Heart left ventricle (tissue), 16 donors: ENCODE measurements at regions not wholly inside any gene's neighbourhood (a gene's known extent, or its start where the extent isn't known, plus 50 kb on each side); places are given as distances from the start of the nearest gene placed in this dataset.
A peak's percentile ranks its signal among the peaks of the same experiment; 100 is the strongest.

Source experiments
- ATAC-seq, 4 donors: fragments of 200-7000 bp; cut with Tn5 transposase; one replicate each; pipeline ENCODE4 v1.9.1; 2020 to 2022; ENCODE audit warnings: moderate library complexity in 4 of 4, mild to moderate bottlenecking in 3 of 4, moderate number of reproducible peaks in 1 of 4
- DNase-seq, 5 donors: peaks; one replicate each; pipeline ENCODE4 v3.0.0-alpha.2; 2020
- H3K27ac ChIP-seq, 12 donors: fragments of 200-600 bp; sonication (generic) in 4 of 12; one replicate each; pipeline versions ENCODE4 v1.5.0 to v1.8.0; 2016 to 2022; ENCODE audit warnings: mild to moderate bottlenecking in 2 of 12
- H3K27me3 ChIP-seq, 9 donors: fragments of 200-600 bp; sonication (generic) in 2 of 9; one replicate each; pipeline versions ENCODE4 v1.5.1 to v1.8.0; 2016 to 2022; ENCODE audit warnings: mild to moderate bottlenecking in 3 of 9
- H3K36me3 ChIP-seq, 9 donors: fragments of 200-600 bp; sonication (generic) in 2 of 9; one replicate each; pipeline versions ENCODE4 v1.5.0 to v1.8.0; 2018 to 2022; ENCODE audit warnings: mild to moderate bottlenecking in 2 of 9
- H3K4me1 ChIP-seq, 12 donors: fragments of 200-600 bp; sonication (generic) in 4 of 12; one replicate each; pipeline versions ENCODE4 v1.5.0 to v1.8.0; 2016 to 2022; ENCODE audit warnings: mild to moderate bottlenecking in 3 of 12
- H3K4me3 ChIP-seq, 12 donors: fragments of 200-600 bp; sonication (generic) in 4 of 12; one replicate each; pipeline versions ENCODE4 v1.5.0 to v1.8.0; 2017 to 2022; ENCODE audit warnings: mild to moderate bottlenecking in 9 of 12, moderate library complexity in 4 of 12
- H3K9me3 ChIP-seq, 12 donors: fragments of 200-600 bp; sonication (generic) in 4 of 12; one replicate each; pipeline versions ENCODE4 v1.5.0 to v1.8.0; 2016 to 2022; ENCODE audit warnings: mild to moderate bottlenecking in 1 of 12
- POLR2A ChIP-seq, 2 donors: fragments of 450-650 bp; IDR thresholded peaks; one replicate each; pipeline ENCODE4 v1.6.1; 2017; ENCODE audit warnings: antibody characterized with exemption in 2 of 2, mild to moderate bottlenecking in 2 of 2, moderate library complexity in 2 of 2
- WGBS, 4 donors: extraction: QIAGEN DNeasy Blood & Tissue Kit in 2 of 4; methylation state at CpG; one replicate each; pipeline versions ENCODE4 v1.1.5 to v1.1.7; 2013 to 2018; 5-methylcytosine and 5-hydroxymethylcytosine counted together
- intact Hi-C, 10 donors: fragments of 100-400 bp; cut with DNase I; formaldehyde crosslinking; loops; one replicate each; pipeline versions ENCODE4 v1.11.1 to v1.14.2; 2022
- TF ChIP-seq, protein P1 (sequence below), 12 donors: fragments of 200-600 bp; sonication (generic) in 4 of 12; IDR thresholded peaks; one replicate each; pipeline versions ENCODE4 v1.5.0 to v1.8.0; 2018 to 2022; ENCODE audit warnings: antibody characterized with exemption in 12 of 12, mild to moderate bottlenecking in 5 of 12
- donor health status: ischemic (EF 13 %, LVEDD 7.1; RV severe dilation, severe dysfunction).
- donor health status: healthy with polysubstance abuse.
- donor health status: DM: no; HTN: yes; CAD: no.
- donor health status: DM: no; HTN: no; CAD: no.
- donor health status: ischemic (EF 25% LVEDD 6.9; RV normal size, moderate dysfunction).
- donor health status: ischemic (EF 25% LVEDD 5.7; RV mildly dilated, moderate dysfunction).
- donor health status: healthy.
- donor health status: DM: yes; HTN: yes; CAD: no.
- donor health status: ischemic (EF 35%, LVEDD 5.7; RV mildly dilated, moderate dysfunction).
- donor health status: nonischemic (EF 11% LVEDD 7.7; RV severe dilation, severe dysfunction).
- donor health status: DM: yes; HTN: yes; CAD: no.
- donor health status: PGD.
- donor health status: ischemic (EF 29% LVEDD 5.4; RV normal size, mild dysfunction).
- donor health status: nonischemic (EF 23%, LVEDD 6.1; RV moderate dilation, normal function).

DNA sequence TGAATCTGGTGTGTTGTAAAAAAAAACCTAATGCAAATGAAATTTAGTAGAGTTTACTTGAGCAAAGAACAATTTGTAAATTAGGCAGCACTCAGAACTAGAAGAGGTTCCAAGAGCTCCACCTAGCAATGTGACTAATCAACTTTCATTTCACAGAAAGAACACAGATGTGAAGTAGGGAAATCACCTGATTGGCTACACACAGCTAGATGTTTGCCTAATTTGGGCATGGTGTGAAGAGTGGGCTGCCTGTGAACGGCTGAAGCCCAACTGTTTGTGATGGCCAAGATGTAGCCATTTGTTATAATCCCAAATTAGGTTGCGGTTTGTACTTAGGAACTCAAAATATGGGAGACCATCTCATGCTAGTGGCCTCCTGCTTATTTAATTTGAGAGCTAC is 724.4 kb upstream of the SLITRK5 start:
- H3K36me3 ChIP-seq = no peaks in the 10 kb centered on the region
- 63 to 79% (median 74%) methylated on average over 2 of the region's 2 CpGs for WGBS, 4 donors
- intact Hi-C loops = no loop called here
- TF ChIP-seq POLR2A (IDR thresholded peaks at IDR 0.05) = no peak
- TF ChIP-seq, protein P1, sequence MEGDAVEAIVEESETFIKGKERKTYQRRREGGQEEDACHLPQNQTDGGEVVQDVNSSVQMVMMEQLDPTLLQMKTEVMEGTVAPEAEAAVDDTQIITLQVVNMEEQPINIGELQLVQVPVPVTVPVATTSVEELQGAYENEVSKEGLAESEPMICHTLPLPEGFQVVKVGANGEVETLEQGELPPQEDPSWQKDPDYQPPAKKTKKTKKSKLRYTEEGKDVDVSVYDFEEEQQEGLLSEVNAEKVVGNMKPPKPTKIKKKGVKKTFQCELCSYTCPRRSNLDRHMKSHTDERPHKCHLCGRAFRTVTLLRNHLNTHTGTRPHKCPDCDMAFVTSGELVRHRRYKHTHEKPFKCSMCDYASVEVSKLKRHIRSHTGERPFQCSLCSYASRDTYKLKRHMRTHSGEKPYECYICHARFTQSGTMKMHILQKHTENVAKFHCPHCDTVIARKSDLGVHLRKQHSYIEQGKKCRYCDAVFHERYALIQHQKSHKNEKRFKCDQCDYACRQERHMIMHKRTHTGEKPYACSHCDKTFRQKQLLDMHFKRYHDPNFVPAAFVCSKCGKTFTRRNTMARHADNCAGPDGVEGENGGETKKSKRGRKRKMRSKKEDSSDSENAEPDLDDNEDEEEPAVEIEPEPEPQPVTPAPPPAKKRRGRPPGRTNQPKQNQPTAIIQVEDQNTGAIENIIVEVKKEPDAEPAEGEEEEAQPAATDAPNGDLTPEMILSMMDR (IDR thresholded peaks at IDR 0.05) = no peak
- H3K27me3 ChIP-seq = no peaks in the 10 kb centered on the region
- H3K27ac ChIP-seq = no peak overlapping the region
- ATAC-seq (no peak), DNase-seq (no peak)
- no peaks in the 10 kb centered on the region for H3K4me1 ChIP-seq
- peaks cover 0 to 2% (median 0%) of the 10 kb centered on the region in 12 donors for H3K9me3 ChIP-seq
- H3K4me3 ChIP-seq = no peak overlapping the region

DNA sequence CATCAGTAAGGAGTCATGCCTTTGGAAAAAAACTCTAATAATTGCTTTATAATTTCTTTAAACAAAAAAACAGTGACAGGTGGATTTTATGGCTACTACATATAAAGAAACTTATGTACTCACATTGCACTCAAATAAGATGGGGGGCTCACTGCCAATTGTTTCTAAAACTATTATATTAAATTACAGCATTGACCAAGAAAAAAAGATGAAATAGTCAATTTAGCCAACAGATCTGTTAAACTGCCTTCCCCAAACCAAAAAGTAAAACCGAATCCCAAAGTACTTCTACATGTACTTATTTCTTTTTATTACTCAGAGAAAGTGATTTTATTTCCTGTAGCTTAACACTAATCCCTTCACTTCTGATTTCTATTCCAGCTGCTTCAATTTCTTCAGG is 716.8 kb upstream of the SLITRK5 start:
- ATAC-seq = no peak

DNA sequence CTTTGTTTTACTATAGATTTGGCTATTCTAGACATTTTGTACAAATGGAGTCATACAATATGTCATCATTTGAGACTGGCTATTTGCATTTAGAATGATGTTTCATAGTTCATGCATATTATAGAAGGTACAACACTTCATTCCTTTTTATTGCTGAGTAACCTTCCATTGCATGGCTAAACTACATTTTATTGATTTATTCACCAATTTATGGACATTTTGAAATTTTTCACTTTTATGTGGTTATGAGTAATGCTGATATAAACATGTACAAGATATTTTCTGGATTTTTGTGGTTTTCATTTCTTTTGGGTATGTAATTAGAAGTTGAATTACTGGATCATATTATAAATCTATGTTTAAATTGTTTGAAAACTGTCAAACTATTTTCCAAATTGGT is 710.3 kb upstream of the SLITRK5 start:
- DNase-seq = no peak
- no peak for TF ChIP-seq POLR2A (IDR thresholded peaks at IDR 0.05)
- TF ChIP-seq, protein P1 (IDR thresholded peaks at IDR 0.05) = no peak
- ATAC-seq = no peak
- Histone ChIP-seq H3K9me3 (peaks cover 0 to 10% (median 0%) of the 10 kb centered on the region in 12 donors), H3K4me3 (no peak overlapping the region), H3K4me1 (no peaks in the 10 kb centered on the region), H3K27ac (no peak overlapping the region), H3K27me3 (no peaks in the 10 kb centered on the region), H3K36me3 (no peaks in the 10 kb centered on the region)
- intact Hi-C loops = no loop called here

More for the DNA sequence above, 716.8 kb upstream of the SLITRK5 start:
- TF ChIP-seq, protein P1 (IDR thresholded peaks at IDR 0.05) = no peak
- TF ChIP-seq POLR2A (IDR thresholded peaks at IDR 0.05) = no peak
- Histone ChIP-seq H3K4me1 (no peaks in the 10 kb centered on the region), H3K9me3 (peaks cover 0 to 10% (median 0%) of the 10 kb centered on the region in 12 donors), H3K36me3 (no peaks in the 10 kb centered on the region), H3K4me3 (no peak overlapping the region), H3K27ac (no peak overlapping the region), H3K27me3 (no peaks in the 10 kb centered on the region)
- DNase-seq = no peak
- 66 to 87% (median 79%) methylated on average over 1 of the region's 1 CpG for WGBS, 4 donors
- intact Hi-C loops = no loop called here

DNA sequence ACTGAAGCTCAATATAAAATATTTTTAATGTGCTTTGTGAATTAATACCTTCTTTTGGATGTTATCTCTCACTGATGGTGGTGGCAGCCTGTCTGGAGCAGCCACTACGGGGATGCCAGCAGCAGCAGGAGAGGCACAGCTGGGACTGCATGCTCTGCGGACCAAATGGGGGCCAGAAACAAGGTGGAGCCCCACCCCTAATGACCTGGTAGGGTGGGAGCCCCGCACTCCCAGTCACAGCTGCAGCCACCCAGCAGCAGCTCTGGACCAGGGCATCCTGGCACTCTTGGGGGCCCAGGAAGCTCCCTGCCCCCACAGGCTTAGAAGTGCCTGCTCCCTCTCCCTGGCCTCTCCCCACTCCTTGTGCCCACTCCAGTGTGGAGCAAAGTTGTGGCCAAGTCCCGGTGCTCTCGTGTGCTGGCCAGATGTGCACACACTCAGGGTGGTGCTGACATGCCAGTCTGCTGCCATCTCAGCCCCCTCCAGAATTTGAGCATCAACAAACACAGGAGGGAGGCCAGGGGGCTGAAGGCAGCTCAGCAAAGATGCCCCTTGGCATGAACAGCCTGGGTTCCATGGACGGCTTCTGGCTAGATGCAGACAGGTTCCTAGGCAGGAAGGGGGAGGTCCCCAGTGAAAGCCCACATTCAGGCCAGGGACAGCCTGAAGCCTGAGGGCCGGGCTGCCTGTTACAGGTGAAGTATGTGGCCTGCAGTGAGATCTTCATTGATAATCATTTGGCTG is 696.7 kb upstream of the SLITRK5 start:
- no peak overlapping the region for H3K27ac ChIP-seq
- H3K36me3 ChIP-seq = no peaks in the 10 kb centered on the region
- H3K4me3 ChIP-seq = no peak overlapping the region
- no peaks in the 10 kb centered on the region for H3K27me3 ChIP-seq
- DNase-seq = peak in 1 of 5 donors; percentile 42
- intact Hi-C loops = no loop called here
- TF ChIP-seq, protein P1 (IDR thresholded peaks at IDR 0.05) = no peak
- TF ChIP-seq POLR2A (IDR thresholded peaks at IDR 0.05) = no peak
- 73 to 84% (median 78%) methylated on average over 5 to 7 of the region's 7 CpGs for WGBS, 4 donors
- no peaks in the 10 kb centered on the region for H3K9me3 ChIP-seq
- ATAC-seq = no peak
- H3K4me1 ChIP-seq = no peaks in the 10 kb centered on the region
